ENCODE measurements at regions not wholly inside any gene's neighbourhood (a gene's known extent, or its start where the extent isn't known, plus 50 kb on each side); places are given as distances from the start of the nearest gene placed in this dataset.

DNA sequence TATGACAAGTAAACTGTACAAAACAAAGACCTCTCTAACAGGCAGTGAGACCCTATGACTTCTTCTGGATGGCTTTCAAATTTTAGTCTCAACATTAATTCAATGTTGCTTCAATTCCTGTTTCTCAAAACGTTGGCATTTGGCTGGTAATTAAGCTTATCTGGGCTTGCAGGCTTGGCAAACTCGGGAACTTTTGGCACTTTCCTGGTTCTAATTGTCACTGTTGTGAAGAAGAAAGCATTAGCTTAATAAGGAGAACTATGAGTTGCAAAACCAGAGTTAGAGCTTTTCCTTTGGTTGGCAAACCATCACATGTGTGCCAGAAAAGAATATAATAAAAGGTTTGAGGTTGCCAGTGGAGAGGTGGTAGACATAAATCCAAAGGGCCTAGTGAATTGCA is 698.3 kb downstream of the LRRIQ3 start:
- ChIA-PET POLR2A (no interaction called here), CTCF (no interaction called here)
- WGBS (ENCODE audit: missing lambda C conversion rate): 0% methylated on average over 2 of the region's 2 CpGs
- ATAC-seq: no peak
- no peak for TF ChIP-seq RFX5 (IDR thresholded peaks at IDR 0.05)
- TF ChIP-seq TP53 (CRISPR knock-in tag; IDR thresholded peaks at IDR 0.05): no peak
- TF ChIP-seq EHMT2 (IDR thresholded peaks at IDR 0.05; ENCODE audit: low read depth): no peak
- no peak for TF ChIP-seq MAFK (IDR thresholded peaks at IDR 0.05; ENCODE audit: partially characterized antibody)
- TF ChIP-seq, protein P1, sequence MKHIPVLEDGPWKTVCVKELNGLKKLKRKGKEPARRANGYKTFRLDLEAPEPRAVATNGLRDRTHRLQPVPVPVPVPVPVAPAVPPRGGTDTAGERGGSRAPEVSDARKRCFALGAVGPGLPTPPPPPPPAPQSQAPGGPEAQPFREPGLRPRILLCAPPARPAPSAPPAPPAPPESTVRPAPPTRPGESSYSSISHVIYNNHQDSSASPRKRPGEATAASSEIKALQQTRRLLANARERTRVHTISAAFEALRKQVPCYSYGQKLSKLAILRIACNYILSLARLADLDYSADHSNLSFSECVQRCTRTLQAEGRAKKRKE (CRISPR knock-in tag; IDR thresholded peaks at IDR 0.05; ENCODE audit: low read depth): no peak
- no peak for TF ChIP-seq CBX2 (IDR thresholded peaks at IDR 0.05; ENCODE audit: borderline replicate concordance, low read depth)
- TF ChIP-seq, protein P2, sequence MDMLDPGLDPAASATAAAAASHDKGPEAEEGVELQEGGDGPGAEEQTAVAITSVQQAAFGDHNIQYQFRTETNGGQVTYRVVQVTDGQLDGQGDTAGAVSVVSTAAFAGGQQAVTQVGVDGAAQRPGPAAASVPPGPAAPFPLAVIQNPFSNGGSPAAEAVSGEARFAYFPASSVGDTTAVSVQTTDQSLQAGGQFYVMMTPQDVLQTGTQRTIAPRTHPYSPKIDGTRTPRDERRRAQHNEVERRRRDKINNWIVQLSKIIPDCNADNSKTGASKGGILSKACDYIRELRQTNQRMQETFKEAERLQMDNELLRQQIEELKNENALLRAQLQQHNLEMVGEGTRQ (IDR thresholded peaks at IDR 0.05): no peak
- TF ChIP-seq, protein P3, sequence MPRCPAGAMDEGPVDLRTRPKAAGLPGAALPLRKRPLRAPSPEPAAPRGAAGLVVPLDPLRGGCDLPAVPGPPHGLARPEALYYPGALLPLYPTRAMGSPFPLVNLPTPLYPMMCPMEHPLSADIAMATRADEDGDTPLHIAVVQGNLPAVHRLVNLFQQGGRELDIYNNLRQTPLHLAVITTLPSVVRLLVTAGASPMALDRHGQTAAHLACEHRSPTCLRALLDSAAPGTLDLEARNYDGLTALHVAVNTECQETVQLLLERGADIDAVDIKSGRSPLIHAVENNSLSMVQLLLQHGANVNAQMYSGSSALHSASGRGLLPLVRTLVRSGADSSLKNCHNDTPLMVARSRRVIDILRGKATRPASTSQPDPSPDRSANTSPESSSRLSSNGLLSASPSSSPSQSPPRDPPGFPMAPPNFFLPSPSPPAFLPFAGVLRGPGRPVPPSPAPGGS (IDR thresholded peaks at IDR 0.05): no peak
- TF ChIP-seq ZNF302 (CRISPR knock-in tag; IDR thresholded peaks at IDR 0.05): no peak
- no peak for DNase-seq (ENCODE audit: low read depth in 1 of 2, low spot score in 1 of 2)
- Histone ChIP-seq H3K4me2 (no peak overlapping the region), H3K27ac (no peak overlapping the region), H3K4me1 (no peaks in the 10 kb centered on the region), H3K4me3 (no peak overlapping the region), H3K9me3 (no peaks in the 10 kb centered on the region)
- no peak for FAIRE-seq

DNA sequence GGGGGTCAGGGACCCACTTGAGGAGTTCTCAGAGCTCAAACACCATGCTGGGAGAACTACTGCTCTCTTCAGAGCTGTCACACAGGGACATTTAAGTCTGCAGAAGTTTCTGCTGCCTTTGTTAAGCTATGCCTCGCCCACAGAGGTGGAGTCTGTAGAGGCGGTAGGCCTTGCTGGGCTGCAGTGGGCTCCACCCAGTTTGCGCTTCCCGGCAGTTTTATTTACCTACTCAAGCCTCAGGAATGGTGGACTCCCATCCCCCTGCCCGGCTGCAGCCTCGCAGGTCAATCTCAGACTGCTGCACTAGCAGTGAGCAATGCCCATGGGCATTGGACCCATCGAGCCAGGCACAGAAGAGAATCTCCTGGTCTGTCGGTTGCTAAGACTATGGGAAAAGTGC is 706.4 kb downstream of the LRRIQ3 start:
- WGBS (ENCODE audit: missing lambda C conversion rate): 0% methylated on average over 3 of the region's 8 CpGs
- H3K27ac ChIP-seq: no peak overlapping the region
- TF ChIP-seq PHF8 (IDR thresholded peaks at IDR 0.05; ENCODE audit: borderline replicate concordance, low read depth): no peak
- no peak for TF ChIP-seq EP300 (IDR thresholded peaks at IDR 0.05)
- no peak for TF ChIP-seq RNF2 (IDR thresholded peaks at IDR 0.05; ENCODE audit: borderline replicate concordance, low read depth)
- no peak for TF ChIP-seq SREBF2 (IDR thresholded peaks at IDR 0.05)
- no peak for TF ChIP-seq MYC (IDR thresholded peaks at IDR 0.05; ENCODE audit: borderline replicate concordance, low read length)
- TF ChIP-seq HEYL (CRISPR knock-in tag; IDR thresholded peaks at IDR 0.05): no peak
- TF ChIP-seq, protein P2 (IDR thresholded peaks at IDR 0.05): no peak
- TF ChIP-seq, protein P4, sequence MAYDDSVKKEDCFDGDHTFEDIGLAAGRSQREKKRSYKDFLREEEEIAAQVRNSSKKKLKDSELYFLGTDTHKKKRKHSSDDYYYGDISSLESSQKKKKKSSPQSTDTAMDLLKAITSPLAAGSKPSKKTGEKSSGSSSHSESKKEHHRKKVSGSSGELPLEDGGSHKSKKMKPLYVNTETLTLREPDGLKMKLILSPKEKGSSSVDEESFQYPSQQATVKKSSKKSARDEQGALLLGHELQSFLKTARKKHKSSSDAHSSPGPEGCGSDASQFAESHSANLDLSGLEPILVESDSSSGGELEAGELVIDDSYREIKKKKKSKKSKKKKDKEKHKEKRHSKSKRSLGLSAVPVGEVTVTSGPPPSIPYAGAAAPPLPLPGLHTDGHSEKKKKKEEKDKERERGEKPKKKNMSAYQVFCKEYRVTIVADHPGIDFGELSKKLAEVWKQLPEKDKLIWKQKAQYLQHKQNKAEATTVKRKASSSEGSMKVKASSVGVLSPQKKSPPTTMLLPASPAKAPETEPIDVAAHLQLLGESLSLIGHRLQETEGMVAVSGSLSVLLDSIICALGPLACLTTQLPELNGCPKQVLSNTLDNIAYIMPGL (CRISPR knock-in tag; IDR thresholded peaks at IDR 0.05; ENCODE audit: borderline replicate concordance): no peak
- TF ChIP-seq, protein P1 (CRISPR knock-in tag; IDR thresholded peaks at IDR 0.05; ENCODE audit: low read depth): no peak
- no peak for TF ChIP-seq ZC3H11A (IDR thresholded peaks at IDR 0.05)
- no peak for TF ChIP-seq RFX5 (IDR thresholded peaks at IDR 0.05)
- no peak for TF ChIP-seq MAZ (IDR thresholded peaks at IDR 0.05; ENCODE audit: borderline replicate concordance, low read depth, low read length)
- no peak for TF ChIP-seq HOXB13 (CRISPR knock-in tag; IDR thresholded peaks at IDR 0.05; ENCODE audit: low read depth)
- TF ChIP-seq CHD2 (IDR thresholded peaks at IDR 0.05; ENCODE audit: low read length, partially characterized antibody): no peak
- no peak for TF ChIP-seq ZFP36 (IDR thresholded peaks at IDR 0.05; ENCODE audit: borderline replicate concordance, partially characterized antibody)
- ChIA-PET POLR2A (no interaction called here), CTCF (no interaction called here)
- no peaks in the 10 kb centered on the region for H3K4me1 ChIP-seq
- no peaks in the 10 kb centered on the region for H3K9me3 ChIP-seq
- no peak overlapping the region for H3K4me2 ChIP-seq
- no peak for FAIRE-seq
- ATAC-seq: no peak
- no peak overlapping the region for H3K4me3 ChIP-seq
- no peak for DNase-seq (ENCODE audit: low read depth in 1 of 2, low spot score in 1 of 2)
